Right lobe of liver (tissue), 4 donors: ENCODE measurements at regions not wholly inside any gene's neighbourhood (a gene's known extent, or its start where the extent isn't known, plus 50 kb on each side); places are given as distances from the start of the nearest gene placed in this dataset.

Experiments used
- POLR2A ChIP-seq: fragments of 450-650 bp; IDR thresholded peaks from one replicate; pipeline ENCODE4 v1.6.1; 2017; ENCODE audit warnings: antibody characterized with exemption, mild to moderate bottlenecking
- TF ChIP-seq, protein P1 (sequence below), 4 donors: fragments of 200-600 bp in 3 of 4; fragments of 450-650 bp in 1 of 4; IDR thresholded peaks; one replicate each; pipeline versions ENCODE4 v1.5.1 to v1.8.0; 2016 to 2022; ENCODE audit warnings: antibody characterized with exemption in 4 of 4, mild to moderate bottlenecking in 2 of 4
- donor health status: DM: no; HTN: no; CAD: no.
- donor health status: DM: no; HTN: no; CAD: no.
- donor health status: DM: no; HTN: yes; CAD: no.

DNA sequence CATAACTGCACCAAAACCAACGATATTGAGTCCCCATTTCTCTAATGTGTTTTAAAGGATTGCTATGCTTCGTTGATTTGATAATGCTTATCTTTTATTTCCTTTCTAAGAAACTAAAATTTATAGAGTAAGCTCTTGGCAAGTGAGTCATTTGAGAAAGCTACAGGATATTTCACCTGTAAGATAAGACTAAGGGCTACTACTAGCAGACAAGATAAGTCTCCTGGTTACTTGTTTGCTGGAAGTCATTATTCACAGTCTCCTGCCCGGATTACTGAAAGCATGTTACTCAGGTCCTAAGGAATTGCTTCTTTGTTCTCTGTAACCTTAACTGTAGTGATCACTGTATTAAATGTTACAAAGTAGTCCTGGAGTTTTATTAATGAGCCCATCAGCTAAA lies 315.9 kb upstream of the RASA1 start:
- TF ChIP-seq, protein P1, sequence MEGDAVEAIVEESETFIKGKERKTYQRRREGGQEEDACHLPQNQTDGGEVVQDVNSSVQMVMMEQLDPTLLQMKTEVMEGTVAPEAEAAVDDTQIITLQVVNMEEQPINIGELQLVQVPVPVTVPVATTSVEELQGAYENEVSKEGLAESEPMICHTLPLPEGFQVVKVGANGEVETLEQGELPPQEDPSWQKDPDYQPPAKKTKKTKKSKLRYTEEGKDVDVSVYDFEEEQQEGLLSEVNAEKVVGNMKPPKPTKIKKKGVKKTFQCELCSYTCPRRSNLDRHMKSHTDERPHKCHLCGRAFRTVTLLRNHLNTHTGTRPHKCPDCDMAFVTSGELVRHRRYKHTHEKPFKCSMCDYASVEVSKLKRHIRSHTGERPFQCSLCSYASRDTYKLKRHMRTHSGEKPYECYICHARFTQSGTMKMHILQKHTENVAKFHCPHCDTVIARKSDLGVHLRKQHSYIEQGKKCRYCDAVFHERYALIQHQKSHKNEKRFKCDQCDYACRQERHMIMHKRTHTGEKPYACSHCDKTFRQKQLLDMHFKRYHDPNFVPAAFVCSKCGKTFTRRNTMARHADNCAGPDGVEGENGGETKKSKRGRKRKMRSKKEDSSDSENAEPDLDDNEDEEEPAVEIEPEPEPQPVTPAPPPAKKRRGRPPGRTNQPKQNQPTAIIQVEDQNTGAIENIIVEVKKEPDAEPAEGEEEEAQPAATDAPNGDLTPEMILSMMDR (IDR thresholded peaks at IDR 0.05), result no peak
- TF ChIP-seq POLR2A, result no peak
